Lung (tissue), 11 donors: ENCODE measurements at regions not wholly inside any gene's neighbourhood (a gene's known extent, or its start where the extent isn't known, plus 50 kb on each side); places are given as distances from the start of the nearest gene placed in this dataset.

Experiments used
- ATAC-seq: fragments of 200-7000 bp; cut with Tn5 transposase; one replicate; pipeline ENCODE4 v1.9.1; 2020; ENCODE audit warnings: moderate number of reproducible peaks; ENCODE audit not compliant: insufficient read depth, low FRiP score
- DNase-seq, 3 donors: peaks; one replicate each; pipeline ENCODE4 v3.0.0-alpha.2; 2013 to 2017
- H3K27ac ChIP-seq, 2 donors: one replicate each; pipeline ENCODE4 v1.5.1; 2013; ENCODE audit warnings: mild to moderate bottlenecking in 2 of 2, moderate library complexity in 2 of 2, control low read depth in 1 of 2, inconsistent platforms in 1 of 2, low read depth in 1 of 2, low read length in 1 of 2
- H3K27me3 ChIP-seq, 3 donors: one replicate each; pipeline ENCODE4 v1.5.1; 2013; ENCODE audit warnings: low read length in 2 of 3; ENCODE audit not compliant: control insufficient read depth in 3 of 3, insufficient read depth in 3 of 3
- H3K36me3 ChIP-seq, 4 donors: one replicate each; pipeline ENCODE4 v1.5.1; 2013; ENCODE audit warnings: low read length in 4 of 4, mild to moderate bottlenecking in 1 of 4, moderate library complexity in 1 of 4; ENCODE audit not compliant: control insufficient read depth in 4 of 4, insufficient read depth in 4 of 4
- H3K4me1 ChIP-seq, 5 donors: one replicate each; pipeline ENCODE4 v1.5.1; 2013; ENCODE audit warnings: low read length in 5 of 5, mild to moderate bottlenecking in 2 of 5, moderate library complexity in 1 of 5; ENCODE audit not compliant: control insufficient read depth in 5 of 5, insufficient read depth in 5 of 5
- H3K4me3 ChIP-seq: one replicate; pipeline ENCODE4 v1.5.1; 2013; ENCODE audit warnings: mild to moderate bottlenecking, control low read depth, moderate library complexity
- H3K9ac ChIP-seq, 2 donors: one replicate each; pipeline ENCODE4 v1.5.1; 2013; ENCODE audit warnings: low read length in 2 of 2, control low read depth in 1 of 2; ENCODE audit not compliant: insufficient read depth in 1 of 2
- H3K9me3 ChIP-seq, 4 donors: one replicate each; pipeline ENCODE4 v1.5.1; 2013; ENCODE audit warnings: low read length in 3 of 4, mild to moderate bottlenecking in 1 of 4, moderate library complexity in 1 of 4; ENCODE audit not compliant: control insufficient read depth in 4 of 4, insufficient read depth in 3 of 4
- CTCF ChIP-seq: IDR thresholded peaks from 2 replicates; pipeline ENCODE4 v1.5.1; 2012; ENCODE audit warnings: mild to moderate bottlenecking; ENCODE audit errors: control extremely low read depth, extremely low read depth
- WGBS, 2 donors: extraction: QIAGEN DNeasy Blood & Tissue Kit; methylation state at CpG; one replicate each; pipeline ENCODE4 v1.1.7; 2013; 5-methylcytosine and 5-hydroxymethylcytosine counted together
- donor health status: control.
- donor health status: control.
- donor health status: Bipolar disorder and iron deficiency.
- donor health status: healthy.
- donor health status: DM: yes; HTN: yes; CAD: no.

GRCh38 chr3:20870106-20870899 is 684.3 kb upstream of the SGO1 start:
- Histone ChIP-seq H3K4me3 (no peak overlapping the region), H3K36me3 (no peaks in the 10 kb centered on the region), H3K9me3 (peaks cover 0 to 2% (median 0%) of the 10 kb centered on the region in 4 donors), H3K9ac (no peak overlapping the region), H3K27ac (no peak overlapping the region), H3K4me1 (no peaks in the 10 kb centered on the region), H3K27me3 (no peaks in the 10 kb centered on the region)
- DNase-seq (no peak), ATAC-seq (no peak)
- 77 to 87% methylated on average over 4 of the region's 4 CpGs for WGBS, 2 donors
- TF ChIP-seq CTCF: no peak

GRCh38 chr3:20865803-20866202 is 679.8 kb upstream of the SGO1 start:
- Histone ChIP-seq H3K36me3 (no peaks in the 10 kb centered on the region), H3K9ac (no peak overlapping the region), H3K4me1 (no peaks in the 10 kb centered on the region), H3K27me3 (no peaks in the 10 kb centered on the region), H3K27ac (no peak overlapping the region), H3K9me3 (peaks cover 0 to 3% (median 0%) of the 10 kb centered on the region in 4 donors), H3K4me3 (no peak overlapping the region)
- no peak for DNase-seq
- TF ChIP-seq CTCF: no peak
- ATAC-seq: no peak

DNA sequence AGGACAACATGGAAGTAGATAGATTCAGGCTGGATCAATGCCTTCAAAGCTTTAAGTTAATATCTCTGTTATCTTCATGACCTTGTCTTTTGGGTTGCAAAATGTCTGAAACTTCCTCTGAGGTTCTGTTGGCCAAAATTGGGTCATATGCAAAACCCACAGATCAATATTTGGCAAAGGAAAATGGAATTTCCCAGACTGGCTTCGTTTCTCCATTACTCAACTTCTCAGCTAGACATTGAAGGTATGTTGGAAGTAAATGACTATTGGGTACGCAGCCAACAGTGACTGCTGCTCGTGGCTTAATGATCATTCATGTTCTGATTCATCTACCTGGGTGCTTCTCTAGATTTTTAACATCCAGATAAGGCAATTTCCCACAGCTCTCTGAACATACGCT is 675.4 kb upstream of the SGO1 start:
- Histone ChIP-seq H3K27me3 (no peaks in the 10 kb centered on the region), H3K9me3 (peaks cover 0 to 3% (median 0%) of the 10 kb centered on the region in 4 donors), H3K4me3 (no peak overlapping the region), H3K27ac (no peak overlapping the region), H3K4me1 (no peaks in the 10 kb centered on the region), H3K36me3 (no peaks in the 10 kb centered on the region), H3K9ac (no peak overlapping the region)
- DNase-seq (no peak), ATAC-seq (no peak)
- no peak for TF ChIP-seq CTCF
- 73 to 78% methylated on average over 4 of the region's 4 CpGs for WGBS, 2 donors

- H3K9me3 ChIP-seq: no peaks in the 10 kb centered on the region
- no peak for DNase-seq
- H3K4me1 ChIP-seq: peaks cover 0 to 3% (median 0%) of the 10 kb centered on the region in 5 donors
- H3K9ac ChIP-seq: no peak overlapping the region
- no peaks in the 10 kb centered on the region for H3K27me3 ChIP-seq
- no peak overlapping the region for H3K4me3 ChIP-seq
- no peak for TF ChIP-seq CTCF
- no peak overlapping the region for H3K27ac ChIP-seq
- ATAC-seq: no peak
- 71 to 73% methylated on average over 2 of the region's 2 CpGs for WGBS, 2 donors
- no peaks in the 10 kb centered on the region for H3K36me3 ChIP-seq
Measured at GRCh38 chr3:20857636-20858035, 671.6 kb upstream of the SGO1 start.
